HG03039 (cell line): ENCODE measurements at regions not wholly inside any gene's neighbourhood (a gene's known extent, or its start where the extent isn't known, plus 50 kb on each side); places are given as distances from the start of the nearest gene placed in this dataset.

Experiments used
- ATAC-seq: cut with Tn5 transposase; IDR thresholded peaks from one replicate; pipeline ENCODE4 v1.9.1; 2021; ENCODE audit warnings: mild to moderate bottlenecking, moderate library complexity; ENCODE audit not compliant: unreplicated experiment

GRCh38 chr10:10826125-10826524, 191.5 kb upstream of the CELF2 start:
- no peak for ATAC-seq

- ATAC-seq, result no peak
Observed at GRCh38 chr10:10828623-10829022, 189.0 kb upstream of the CELF2 start.

GRCh38 chr10:10829576-10829975, 188.1 kb upstream of the CELF2 start:
- no peak for ATAC-seq

GRCh38 chr10:10830293-10830986, 187.2 kb upstream of the CELF2 start:
- no peak for ATAC-seq

- ATAC-seq, result no peak
Observed at GRCh38 chr10:10831085-10831484, 186.6 kb upstream of the CELF2 start.

- ATAC-seq, result no peak
Observed at GRCh38 chr10:10833955-10834354, 183.7 kb upstream of the CELF2 start.

GRCh38 chr10:10844251-10844650, 173.4 kb upstream of the CELF2 start:
- no peak for ATAC-seq

- no peak for ATAC-seq
Observed at GRCh38 chr10:10845185-10845584, 172.5 kb upstream of the CELF2 start.

GRCh38 chr10:10845826-10846503, 171.7 kb upstream of the CELF2 start:
- ATAC-seq, result no peak

- no peak for ATAC-seq
Observed at GRCh38 chr10:10846504-10846900, 171.2 kb upstream of the CELF2 start.

GRCh38 chr10:10847387-10847786, 170.3 kb upstream of the CELF2 start:
- no peak for ATAC-seq

GRCh38 chr10:10848488-10849111, 169.1 kb upstream of the CELF2 start:
- ATAC-seq, result no peak

- ATAC-seq, result no peak
Observed at GRCh38 chr10:10849306-10849705, 168.4 kb upstream of the CELF2 start.

- no peak for ATAC-seq
Observed at GRCh38 chr10:10850214-10850613, 167.5 kb upstream of the CELF2 start.

- ATAC-seq, result no peak
Observed at GRCh38 chr10:10852464-10852863, 165.2 kb upstream of the CELF2 start.

GRCh38 chr10:10853954-10854353, 163.7 kb upstream of the CELF2 start:
- ATAC-seq, result no peak

GRCh38 chr10:10854725-10855124, 162.9 kb upstream of the CELF2 start:
- no peak for ATAC-seq

- no peak for ATAC-seq
Observed at GRCh38 chr10:10855151-10855581, 162.5 kb upstream of the CELF2 start.

- no peak for ATAC-seq
Observed at GRCh38 chr10:10860455-10860976, 157.2 kb upstream of the CELF2 start.

- ATAC-seq, result no peak
Observed at GRCh38 chr10:10865303-10865702, 152.4 kb upstream of the CELF2 start.

GRCh38 chr10:10865913-10866312, 151.8 kb upstream of the CELF2 start:
- ATAC-seq, result no peak

- peak; percentile 87 for ATAC-seq
Observed at GRCh38 chr10:10869592-10869991, 148.1 kb upstream of the CELF2 start.
